Fibroblast of villous mesenchyme (primary cell): ENCODE measurements at regions not wholly inside any gene's neighbourhood (a gene's known extent, or its start where the extent isn't known, plus 50 kb on each side); places are given as distances from the start of the nearest gene placed in this dataset.

Experiments used
- DNase-seq: peaks from one replicate; pipeline ENCODE4 v3.0.0-alpha.2; 2010; ENCODE audit warnings: low read depth
- H3K4me3 ChIP-seq: 2 replicates; pipeline ENCODE4 v1.5.1; 2011; ENCODE audit warnings: low read depth, mild to moderate bottlenecking, low read length
- TF ChIP-seq, protein P1 (sequence below): IDR thresholded peaks from 2 replicates; pipeline ENCODE4 v1.5.1; 2012; ENCODE audit warnings: low read depth, mild to moderate bottlenecking, low read length; ENCODE audit not compliant: insufficient read depth

DNA sequence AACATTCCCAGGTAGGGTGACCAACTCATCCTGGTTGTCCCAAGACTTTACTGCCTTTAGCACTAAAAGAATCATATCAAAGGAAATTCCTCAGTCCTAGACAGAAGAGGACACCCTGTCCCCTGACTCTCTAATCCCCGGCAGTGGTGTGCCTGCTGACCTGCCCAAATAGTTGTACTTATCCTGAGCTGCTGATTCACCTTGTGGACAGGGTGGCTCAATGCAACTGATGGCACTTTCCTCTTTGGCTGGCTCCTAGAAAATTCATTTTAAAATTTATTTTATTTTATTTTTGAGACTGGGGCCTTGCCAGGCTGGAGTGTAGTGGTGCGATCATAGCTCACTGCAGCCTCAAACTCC is 111.7 kb downstream of the JCAD start:
- H3K4me3 ChIP-seq, result no peak overlapping the region
- TF ChIP-seq, protein P1, sequence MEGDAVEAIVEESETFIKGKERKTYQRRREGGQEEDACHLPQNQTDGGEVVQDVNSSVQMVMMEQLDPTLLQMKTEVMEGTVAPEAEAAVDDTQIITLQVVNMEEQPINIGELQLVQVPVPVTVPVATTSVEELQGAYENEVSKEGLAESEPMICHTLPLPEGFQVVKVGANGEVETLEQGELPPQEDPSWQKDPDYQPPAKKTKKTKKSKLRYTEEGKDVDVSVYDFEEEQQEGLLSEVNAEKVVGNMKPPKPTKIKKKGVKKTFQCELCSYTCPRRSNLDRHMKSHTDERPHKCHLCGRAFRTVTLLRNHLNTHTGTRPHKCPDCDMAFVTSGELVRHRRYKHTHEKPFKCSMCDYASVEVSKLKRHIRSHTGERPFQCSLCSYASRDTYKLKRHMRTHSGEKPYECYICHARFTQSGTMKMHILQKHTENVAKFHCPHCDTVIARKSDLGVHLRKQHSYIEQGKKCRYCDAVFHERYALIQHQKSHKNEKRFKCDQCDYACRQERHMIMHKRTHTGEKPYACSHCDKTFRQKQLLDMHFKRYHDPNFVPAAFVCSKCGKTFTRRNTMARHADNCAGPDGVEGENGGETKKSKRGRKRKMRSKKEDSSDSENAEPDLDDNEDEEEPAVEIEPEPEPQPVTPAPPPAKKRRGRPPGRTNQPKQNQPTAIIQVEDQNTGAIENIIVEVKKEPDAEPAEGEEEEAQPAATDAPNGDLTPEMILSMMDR, result no peak
- no peak for DNase-seq

DNA sequence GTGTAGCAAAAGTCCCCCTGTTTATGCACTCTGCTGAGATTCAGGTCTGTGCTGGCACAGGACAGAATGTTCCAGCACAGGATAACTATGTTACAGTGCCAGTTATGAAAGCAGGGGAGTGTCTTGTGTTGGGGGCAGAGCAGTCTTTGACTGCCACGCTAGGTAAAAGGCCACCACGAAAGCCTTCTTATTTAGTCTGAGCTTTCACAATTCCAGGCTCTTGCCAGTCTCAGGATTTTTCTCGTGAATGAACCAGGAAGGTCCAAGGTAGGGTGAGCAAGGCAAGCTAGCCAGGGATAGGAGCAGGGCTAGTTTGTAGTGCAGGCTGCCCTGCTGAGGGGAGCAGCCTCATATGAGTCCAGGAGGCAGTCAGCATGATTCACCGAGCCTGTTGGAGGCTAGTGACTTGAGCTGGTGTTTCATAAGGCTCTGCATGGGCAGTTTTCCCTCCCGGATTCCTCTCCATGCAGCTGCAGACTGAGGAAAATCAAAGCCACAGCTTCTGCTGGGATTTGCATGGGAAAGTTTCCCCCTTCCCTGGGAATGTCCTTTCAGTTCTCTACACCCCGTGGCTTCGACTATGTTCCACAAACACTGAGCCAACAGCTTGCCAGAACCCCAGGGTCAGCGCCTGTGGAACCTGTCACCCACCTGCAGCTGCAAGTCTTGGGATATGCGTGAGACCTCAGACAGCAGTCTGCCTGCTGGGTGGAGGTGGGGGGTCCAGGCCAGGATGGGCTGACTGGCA is 112.3 kb downstream of the JCAD start:
- peak; percentile 88 for DNase-seq
- no peak overlapping the region for H3K4me3 ChIP-seq
- TF ChIP-seq, protein P1, result no peak

DNA sequence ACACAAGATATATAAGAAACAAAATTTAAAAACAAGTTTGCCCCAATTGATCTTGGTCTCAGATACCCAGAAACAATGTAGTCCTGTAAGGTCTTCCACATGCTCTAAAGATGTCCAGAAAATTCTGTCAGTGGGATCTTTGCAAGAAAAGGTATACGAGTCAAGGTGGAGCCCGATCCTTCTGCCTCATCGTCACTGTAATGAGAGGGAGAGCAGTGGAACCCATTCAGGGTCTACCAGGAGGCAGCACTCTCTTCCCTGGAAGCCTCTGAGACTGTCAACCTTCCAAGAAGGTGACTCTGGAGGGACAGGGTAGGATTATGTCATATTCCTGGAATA is 112.8 kb downstream of the JCAD start:
- TF ChIP-seq, protein P1, result no peak
- no peak overlapping the region for H3K4me3 ChIP-seq
- no peak for DNase-seq

DNA sequence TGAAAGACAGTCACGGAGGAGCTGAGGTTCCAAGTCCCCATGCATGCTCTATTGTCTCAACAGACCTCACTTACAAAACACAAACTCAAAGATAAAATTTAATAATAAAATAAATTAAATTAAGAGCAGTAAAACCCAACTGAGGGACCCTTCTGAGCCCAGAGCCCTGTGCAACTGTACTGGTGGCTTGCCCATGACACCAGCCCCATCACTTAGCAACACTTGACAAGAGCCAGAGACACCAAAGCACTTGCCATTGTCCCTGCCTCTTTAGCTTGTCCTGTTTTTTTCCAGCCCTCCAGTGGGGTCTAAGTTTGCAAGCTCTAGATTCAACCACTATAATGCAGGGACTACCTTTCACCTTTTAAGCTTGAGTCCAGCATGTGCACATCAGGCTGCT is 117.9 kb downstream of the JCAD start:
- no peak overlapping the region for H3K4me3 ChIP-seq
- TF ChIP-seq, protein P1, result no peak
- no peak for DNase-seq

DNA sequence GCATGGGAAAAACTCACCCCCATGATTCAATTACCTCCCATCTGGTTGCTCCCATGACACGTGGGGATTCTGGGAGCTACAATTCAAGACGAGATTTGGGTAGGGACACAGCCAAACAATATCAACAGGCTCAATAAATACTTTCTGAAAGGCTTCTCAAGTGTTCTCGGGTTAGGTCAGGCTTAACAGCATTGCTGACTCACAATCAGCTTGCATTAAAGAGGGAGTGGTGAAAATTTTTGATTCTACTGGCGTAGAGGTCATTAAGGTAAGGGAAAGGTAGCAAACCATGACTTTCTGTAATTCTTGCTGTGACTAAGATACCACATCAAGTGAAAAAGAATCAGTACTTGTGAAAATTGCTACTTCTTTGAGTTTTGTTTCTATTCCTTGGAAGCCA is 126.4 kb downstream of the JCAD start:
- H3K4me3 ChIP-seq, result no peak overlapping the region
- TF ChIP-seq, protein P1, result no peak
- DNase-seq, result no peak

DNA sequence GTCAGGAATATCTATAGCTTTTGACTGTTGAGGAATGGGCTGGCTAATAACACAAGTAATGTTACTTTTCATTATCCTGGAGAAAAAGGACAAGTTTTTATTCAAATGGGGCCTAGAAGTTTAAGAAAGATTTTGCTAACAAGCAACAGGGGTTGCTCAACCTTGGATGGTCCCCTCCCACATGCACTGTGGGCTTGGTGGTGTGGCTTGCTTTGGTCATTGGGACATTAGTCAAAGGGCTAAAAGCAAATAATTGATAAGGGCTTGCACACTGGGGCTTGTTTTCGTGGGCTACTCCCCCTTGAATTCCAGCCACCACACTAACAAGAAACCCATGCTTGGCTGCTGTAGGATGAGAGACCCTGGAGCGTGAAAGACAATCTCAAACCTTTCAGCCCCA is 127.6 kb downstream of the JCAD start:
- no peak overlapping the region for H3K4me3 ChIP-seq
- TF ChIP-seq, protein P1, result no peak
- DNase-seq, result no peak

DNA sequence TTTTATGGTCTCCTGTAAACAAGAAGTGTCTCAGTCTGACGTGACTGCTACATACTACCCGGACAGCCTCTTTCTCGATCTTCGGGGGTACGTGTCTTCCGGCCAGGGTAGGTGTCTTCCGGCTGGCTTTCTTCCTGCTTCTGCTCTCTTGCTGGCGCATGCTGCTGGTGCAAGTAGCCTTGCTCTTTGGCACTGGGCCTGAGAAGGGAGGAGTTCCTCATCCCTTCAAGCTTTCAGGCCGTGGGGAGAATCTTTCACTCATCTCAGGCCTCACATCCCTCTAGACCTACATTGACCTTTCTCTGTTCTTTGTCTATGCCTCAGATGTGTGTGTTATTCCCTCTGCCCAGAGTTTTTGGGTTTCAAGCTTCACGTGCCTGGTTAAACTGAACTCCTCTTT is 130.4 kb downstream of the JCAD start:
- H3K4me3 ChIP-seq, result no peak overlapping the region
- TF ChIP-seq, protein P1, result no peak
- DNase-seq, result no peak
